ENCODE measurements at regions not wholly inside any gene's neighbourhood (a gene's known extent, or its start where the extent isn't known, plus 50 kb on each side); places are given as distances from the start of the nearest gene placed in this dataset.

GRCh38 chr18:47747260-47747795 lies 183.1 kb downstream of the SMAD2 start:
- Histone ChIP-seq H3K9me3 (ENCODE audit: insufficient read depth, low read length, severe bottlenecking) (no peaks in the 10 kb centered on the region), H3K27ac (ENCODE audit: low read length) (no peak overlapping the region), H3K9ac (ENCODE audit: low read depth, low read length) (no peak overlapping the region), H2AFZ (ENCODE audit: low read depth, low read length) (no peak overlapping the region), H3K27me3 (ENCODE audit: insufficient read depth, low read length, poor library complexity) (no peaks in the 10 kb centered on the region), H4K20me1 (ENCODE audit: insufficient read depth, low read length) (no peaks in the 10 kb centered on the region), H3K4me2 (ENCODE audit: insufficient read depth, low read length) (no peak overlapping the region), H3K79me2 (ENCODE audit: insufficient read depth, low read length) (no peaks in the 10 kb centered on the region), H3K4me3 (ENCODE audit: low read depth in 1 of 2, low read length in 2 of 2) (no peak overlapping the region), H3K4me1 (ENCODE audit: insufficient read depth, low read length) (no peaks in the 10 kb centered on the region), H3K36me3 (ENCODE audit: insufficient read depth, low read length) (no peaks in the 10 kb centered on the region)
- TF ChIP-seq EZH2 (IDR thresholded peaks at IDR 0.05; ENCODE audit: borderline replicate concordance, low read depth, low read length, severe bottlenecking) = no peak
- DNase-seq (no peak), ATAC-seq (ENCODE audit: insufficient read depth, low read depth) (no peak)

- Histone ChIP-seq H2AFZ (ENCODE audit: low read depth, low read length) (no peak overlapping the region), H3K4me3 (ENCODE audit: low read depth in 1 of 2, low read length in 2 of 2) (no peak overlapping the region), H3K27me3 (ENCODE audit: insufficient read depth, low read length, poor library complexity) (no peaks in the 10 kb centered on the region), H4K20me1 (ENCODE audit: insufficient read depth, low read length) (no peaks in the 10 kb centered on the region), H3K4me2 (ENCODE audit: insufficient read depth, low read length) (no peak overlapping the region), H3K79me2 (ENCODE audit: insufficient read depth, low read length) (no peaks in the 10 kb centered on the region), H3K9ac (ENCODE audit: low read depth, low read length) (no peak overlapping the region), H3K36me3 (ENCODE audit: insufficient read depth, low read length) (no peaks in the 10 kb centered on the region), H3K27ac (ENCODE audit: low read length) (no peak overlapping the region), H3K4me1 (ENCODE audit: insufficient read depth, low read length) (no peaks in the 10 kb centered on the region), H3K9me3 (ENCODE audit: insufficient read depth, low read length, severe bottlenecking) (no peaks in the 10 kb centered on the region)
- no peak for TF ChIP-seq CTCF (IDR thresholded peaks at IDR 0.05; ENCODE audit: borderline replicate concordance, extremely low read depth, low read length, poor library complexity, severe bottlenecking)
- TF ChIP-seq EZH2 (IDR thresholded peaks at IDR 0.05; ENCODE audit: borderline replicate concordance, low read depth, low read length, severe bottlenecking) = no peak
- DNase-seq (no peak), ATAC-seq (ENCODE audit: insufficient read depth, low read depth) (no peak)
Observed at GRCh38 chr18:47746615-47747014, 183.8 kb downstream of the SMAD2 start.

- no peaks in the 10 kb centered on the region for H3K36me3 ChIP-seq (ENCODE audit: insufficient read depth, low read length)
- H3K79me2 ChIP-seq (ENCODE audit: insufficient read depth, low read length) = no peaks in the 10 kb centered on the region
- H4K20me1 ChIP-seq (ENCODE audit: insufficient read depth, low read length) = no peaks in the 10 kb centered on the region
- no peaks in the 10 kb centered on the region for H3K4me1 ChIP-seq (ENCODE audit: insufficient read depth, low read length)
- H3K9ac ChIP-seq (ENCODE audit: low read depth, low read length) = no peak overlapping the region
- ATAC-seq (ENCODE audit: insufficient read depth, low read depth) = no peak
- no peaks in the 10 kb centered on the region for H3K9me3 ChIP-seq (ENCODE audit: insufficient read depth, low read length, severe bottlenecking)
- no peak overlapping the region for H3K4me2 ChIP-seq (ENCODE audit: insufficient read depth, low read length)
- TF ChIP-seq CTCF (IDR thresholded peaks at IDR 0.05; ENCODE audit: borderline replicate concordance, extremely low read depth, low read length, poor library complexity, severe bottlenecking) = no peak
- no peak for TF ChIP-seq EZH2 (IDR thresholded peaks at IDR 0.05; ENCODE audit: borderline replicate concordance, low read depth, low read length, severe bottlenecking)
- no peak overlapping the region for H2AFZ ChIP-seq (ENCODE audit: low read depth, low read length)
- H3K4me3 ChIP-seq (ENCODE audit: low read depth in 1 of 2, low read length in 2 of 2) = no peak overlapping the region
- H3K27ac ChIP-seq (ENCODE audit: low read length) = no peak overlapping the region
- H3K27me3 ChIP-seq (ENCODE audit: insufficient read depth, low read length, poor library complexity) = peaks cover 2% of the 10 kb centered on the region
- no peak for DNase-seq
Observed at GRCh38 chr18:47745227-47745626, 185.2 kb downstream of the SMAD2 start.

- H3K27me3 ChIP-seq (ENCODE audit: insufficient read depth, low read length, poor library complexity) = peaks cover 23% of the 10 kb centered on the region
Observed at GRCh38 chr18:47737956-47738355, 192.5 kb downstream of the SMAD2 start.

More at GRCh38 chr18:47737956-47738355, 192.5 kb downstream of the SMAD2 start:
- no peak for DNase-seq
- Histone ChIP-seq H2AFZ (ENCODE audit: low read depth, low read length) (no peak overlapping the region), H3K36me3 (ENCODE audit: insufficient read depth, low read length) (no peaks in the 10 kb centered on the region), H3K4me2 (ENCODE audit: insufficient read depth, low read length) (no peak overlapping the region), H4K20me1 (ENCODE audit: insufficient read depth, low read length) (peaks cover 3% of the 10 kb centered on the region; the same call in 1 of the 2 replicates), H3K4me1 (ENCODE audit: insufficient read depth, low read length) (no peaks in the 10 kb centered on the region), H3K4me3 (ENCODE audit: low read depth in 1 of 2, low read length in 2 of 2) (no peak overlapping the region), H3K79me2 (ENCODE audit: insufficient read depth, low read length) (no peaks in the 10 kb centered on the region), H3K9ac (ENCODE audit: low read depth, low read length) (no peak overlapping the region), H3K27ac (ENCODE audit: low read length) (no peak overlapping the region), H3K9me3 (ENCODE audit: insufficient read depth, low read length, severe bottlenecking) (no peaks in the 10 kb centered on the region)
- TF ChIP-seq EZH2 (IDR thresholded peaks at IDR 0.05; ENCODE audit: borderline replicate concordance, low read depth, low read length, severe bottlenecking) (no peak), CTCF (IDR thresholded peaks at IDR 0.05; ENCODE audit: borderline replicate concordance, extremely low read depth, low read length, poor library complexity, severe bottlenecking) (no peak)
- no peak for ATAC-seq (ENCODE audit: insufficient read depth, low read depth)

All from DND-41 (cell line).